DMS53 (cell line): ENCODE measurements at regions not wholly inside any gene's neighbourhood (a gene's known extent, or its start where the extent isn't known, plus 50 kb on each side); places are given as distances from the start of the nearest gene placed in this dataset.
"Not testable (repeated sequence)": the region's sequence is repeated elsewhere in the genome, so short reads cannot be mapped to it uniquely, and the experiment has no call there.

Source experiments
- DNase-seq: peaks from one replicate; lab custom pipeline; 2025; lab: John Stamatoyannopoulos, UW

DNA sequence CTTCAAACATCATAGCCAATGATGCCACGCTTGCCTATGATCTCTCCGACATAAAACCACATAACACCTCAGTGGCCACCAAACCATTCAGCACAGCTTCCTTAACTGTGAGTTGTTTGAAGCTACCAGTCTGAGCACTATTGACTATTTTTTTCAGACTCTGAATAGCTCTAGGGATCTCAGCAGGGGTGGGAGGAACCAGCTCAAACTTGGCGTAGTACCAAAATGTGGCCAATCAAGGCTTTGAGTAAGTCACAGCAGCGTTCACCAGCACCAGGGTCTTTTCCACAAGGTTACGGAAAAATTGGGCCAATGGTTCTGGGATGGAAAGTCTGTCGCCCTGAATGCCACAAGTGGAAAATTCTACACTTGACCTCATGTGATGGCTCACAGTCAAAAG, 70.6 kb downstream of the SMPDL3A start:
- DNase-seq: no peak

DNA sequence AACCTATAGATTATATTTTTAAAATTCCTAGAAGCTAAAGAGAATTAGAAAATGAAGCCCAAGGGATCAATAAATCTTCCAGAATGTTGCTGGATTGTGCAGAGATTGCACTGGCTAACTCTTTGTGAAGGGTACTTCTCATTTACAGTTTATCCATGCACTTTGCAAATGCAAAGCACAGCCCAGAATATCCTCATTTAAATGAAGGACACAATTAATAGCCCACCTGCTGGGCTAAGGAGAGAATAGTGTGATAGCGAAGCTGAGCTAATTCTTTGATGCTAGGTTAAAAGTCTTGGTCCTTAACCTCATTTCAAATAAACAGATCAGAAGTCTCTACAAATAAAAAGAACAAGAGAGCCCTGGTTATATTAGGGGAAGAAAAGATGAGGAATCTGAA, 72.5 kb downstream of the SMPDL3A start:
- no peak for DNase-seq

DNA sequence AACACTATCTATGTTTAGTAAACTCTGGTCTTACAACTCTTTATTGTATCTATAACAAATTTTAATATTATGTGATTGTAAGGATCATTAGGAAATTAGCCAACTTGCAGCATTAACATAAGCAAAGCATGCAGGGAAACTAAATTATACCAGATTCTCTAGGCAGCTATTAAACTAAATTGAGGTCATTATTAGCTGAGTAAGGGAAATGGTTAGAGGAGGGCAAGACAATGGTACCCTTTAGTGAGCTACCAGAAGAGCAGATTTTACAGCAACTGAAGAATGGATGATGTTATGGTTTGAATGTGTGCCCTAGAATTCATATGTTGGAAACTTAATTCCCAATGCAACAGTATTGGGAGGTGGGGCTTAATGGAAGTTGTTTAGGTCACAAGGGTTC, 79.1 kb downstream of the SMPDL3A start:
- DNase-seq: no peak

- DNase-seq: peak; percentile 79
Measured at GRCh38 chr6:122869437-122870024, 80.5 kb downstream of the SMPDL3A start.

GRCh38 chr6:122871079-122871478, 82.0 kb downstream of the SMPDL3A start:
- DNase-seq: no peak

DNA sequence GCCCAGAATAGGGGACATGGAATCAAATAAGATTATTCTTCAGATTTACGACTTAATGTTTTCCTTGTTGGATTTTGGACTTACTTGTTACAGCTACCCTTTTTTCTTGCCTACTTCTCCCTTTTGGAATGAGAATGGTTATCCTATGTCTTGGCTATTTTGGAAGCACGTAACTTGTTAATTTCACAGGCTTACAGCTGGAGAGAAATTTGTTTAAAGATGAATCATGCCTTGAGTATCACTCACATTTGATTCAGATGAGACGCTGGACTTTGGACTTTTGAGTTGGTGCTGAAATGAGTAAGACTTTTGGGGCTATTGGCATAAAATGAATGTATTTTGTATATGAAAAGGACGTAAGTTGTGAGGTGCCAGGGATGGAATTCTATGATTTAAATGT, 83.3 kb downstream of the SMPDL3A start:
- peak; percentile 61 for DNase-seq

- no peak for DNase-seq
Measured at GRCh38 chr6:122877302-122877701, 88.2 kb downstream of the SMPDL3A start.

DNA sequence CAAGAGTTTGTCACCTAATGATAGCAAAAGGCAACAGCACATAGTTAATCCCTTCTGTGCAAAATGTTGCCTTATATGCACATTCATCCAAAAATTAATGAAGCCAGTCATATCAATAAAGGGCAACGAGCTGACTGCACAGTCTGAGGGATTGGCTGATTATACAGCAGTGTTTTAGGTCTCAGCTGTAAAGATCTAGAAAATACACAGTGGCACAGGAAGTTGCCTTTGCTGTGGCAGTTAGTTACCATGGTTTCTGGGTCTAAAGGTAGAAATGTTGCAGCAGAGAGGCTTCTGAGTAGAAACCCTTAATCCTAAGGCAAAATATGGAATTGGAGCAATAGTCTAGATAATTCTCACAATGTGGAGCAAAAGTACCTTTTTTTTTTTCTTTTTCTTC, 89.7 kb downstream of the SMPDL3A start:
- peak; percentile 55 for DNase-seq

DNA sequence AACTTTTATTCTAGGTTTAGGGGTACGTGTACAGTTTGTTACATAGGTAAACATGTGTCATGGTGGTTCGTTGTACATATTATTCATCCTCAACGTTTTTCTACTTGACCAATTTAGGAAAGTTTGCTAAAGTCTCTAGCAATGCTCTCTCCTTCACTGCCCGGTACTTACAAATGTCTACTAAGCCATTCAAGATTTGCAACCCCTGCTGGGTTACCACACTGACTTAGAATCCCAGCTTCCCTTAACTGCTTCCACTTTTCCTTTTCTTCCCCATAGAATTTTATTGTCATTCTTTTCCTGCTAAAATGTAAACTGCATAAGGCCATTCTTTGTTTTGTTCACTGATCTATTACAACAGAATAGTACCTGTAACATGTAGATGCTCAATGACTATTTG, 97.4 kb downstream of the SMPDL3A start:
- no peak for DNase-seq

DNA sequence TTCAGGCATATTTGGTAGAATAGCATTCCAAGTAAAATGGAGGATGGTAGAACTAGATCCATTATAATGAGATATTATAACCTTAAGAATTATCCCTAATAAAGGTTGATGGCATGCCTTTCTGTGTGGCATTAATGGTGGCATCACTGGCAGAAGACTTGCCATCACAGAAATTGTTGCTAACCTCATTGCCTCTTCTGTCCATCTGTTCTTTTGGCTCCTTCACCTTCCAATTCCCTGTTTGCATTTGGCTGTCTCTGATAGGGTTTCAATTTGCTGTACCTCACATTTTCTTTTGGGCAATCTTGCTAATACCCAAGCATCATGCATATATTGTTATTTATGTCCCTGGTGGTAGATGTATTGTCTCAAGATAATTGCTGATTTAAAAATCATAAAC, 98.9 kb downstream of the SMPDL3A start:
- no peak for DNase-seq

DNA sequence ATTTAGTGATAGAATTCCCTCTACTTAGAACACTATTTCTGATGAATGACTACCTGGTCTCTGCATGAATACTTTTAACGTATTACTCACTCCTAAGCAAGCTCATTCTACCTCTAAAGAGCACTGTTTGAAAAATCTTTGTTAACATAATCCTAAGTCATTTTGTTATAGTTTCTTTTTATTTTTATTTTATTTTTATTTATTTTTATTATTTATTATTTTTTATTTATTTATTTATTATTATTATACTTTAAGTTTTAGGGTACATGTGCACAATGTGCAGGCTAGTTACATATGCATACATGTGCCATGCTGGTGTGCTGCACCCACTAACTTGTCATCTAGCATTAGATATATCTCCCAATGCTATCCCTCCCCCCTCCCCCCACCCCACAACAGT, 99.6 kb downstream of the SMPDL3A start:
- DNase-seq: not testable (repeated sequence)

DNA sequence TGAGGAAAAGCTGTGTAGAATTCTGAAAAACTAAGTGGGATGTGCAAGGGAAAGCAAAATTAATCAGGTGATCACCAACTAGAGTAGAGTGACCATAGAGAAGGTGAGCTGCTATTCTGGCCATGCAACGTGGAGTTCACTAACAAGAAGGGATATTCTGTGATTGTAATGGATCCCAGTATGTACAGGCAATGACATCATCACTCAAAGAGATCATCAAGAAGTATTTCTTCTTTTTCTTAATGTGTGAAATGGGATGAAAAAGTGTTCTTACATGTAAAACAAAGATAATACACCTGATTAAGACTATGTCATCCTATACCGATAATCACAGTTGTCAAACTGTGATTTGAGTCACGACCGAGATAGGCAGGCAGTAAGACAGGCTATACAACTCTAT, 101.2 kb downstream of the SMPDL3A start:
- DNase-seq: no peak

GRCh38 chr6:122894791-122895190, 101.2 kb upstream of the CLVS2 start:
- no peak for DNase-seq

DNA sequence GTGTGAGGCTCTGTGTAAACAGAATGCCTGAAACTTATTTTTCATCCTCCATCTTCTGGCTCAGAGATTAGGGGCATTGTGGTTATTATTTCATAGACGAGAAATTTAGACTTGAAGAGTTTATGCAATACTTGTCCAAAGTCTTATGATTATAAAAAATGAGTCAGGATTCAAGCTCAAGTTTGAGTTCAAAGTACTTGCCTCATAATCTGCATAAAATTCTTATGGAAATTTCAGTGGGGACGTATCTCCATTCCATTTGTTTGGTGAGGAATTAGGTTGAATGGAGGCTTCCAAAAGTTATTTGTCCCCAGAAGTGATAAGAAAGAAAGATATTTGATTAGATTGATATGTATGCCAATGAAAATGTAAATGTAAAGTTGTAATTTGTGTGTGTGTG, 93.7 kb upstream of the CLVS2 start:
- DNase-seq: no peak

DNA sequence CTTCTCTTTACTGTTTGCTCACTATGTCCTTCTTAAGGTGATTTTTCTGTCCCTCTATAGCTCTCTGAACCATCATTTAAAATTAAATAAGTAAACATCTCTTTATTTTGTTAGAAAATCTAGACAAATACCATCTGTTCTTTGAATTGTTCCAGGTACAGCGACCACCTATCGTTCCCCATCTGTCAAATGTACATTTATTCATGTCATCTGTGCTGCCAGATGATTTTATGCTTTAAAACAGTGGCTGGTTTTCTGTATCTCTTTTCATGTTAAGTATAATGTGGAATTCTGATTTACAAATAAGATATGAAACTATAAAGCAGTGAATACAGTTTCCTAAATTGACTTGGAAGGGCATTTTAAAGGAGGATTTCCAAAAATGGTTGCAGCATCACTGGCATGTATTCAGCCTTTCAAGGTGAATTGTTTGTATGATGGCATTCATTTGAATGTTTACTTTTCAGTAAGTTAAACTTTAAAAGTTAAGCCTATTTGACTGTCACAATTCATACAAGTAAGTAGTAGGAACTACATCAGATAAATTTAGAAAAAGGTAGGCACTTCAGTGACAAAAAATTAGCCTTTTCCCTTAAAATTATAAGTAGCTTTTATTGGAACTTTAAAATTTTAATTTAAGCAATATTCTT, 92.6 kb upstream of the CLVS2 start:
- DNase-seq: no peak

GRCh38 chr6:122904166-122904565, 91.9 kb upstream of the CLVS2 start:
- no peak for DNase-seq

DNA sequence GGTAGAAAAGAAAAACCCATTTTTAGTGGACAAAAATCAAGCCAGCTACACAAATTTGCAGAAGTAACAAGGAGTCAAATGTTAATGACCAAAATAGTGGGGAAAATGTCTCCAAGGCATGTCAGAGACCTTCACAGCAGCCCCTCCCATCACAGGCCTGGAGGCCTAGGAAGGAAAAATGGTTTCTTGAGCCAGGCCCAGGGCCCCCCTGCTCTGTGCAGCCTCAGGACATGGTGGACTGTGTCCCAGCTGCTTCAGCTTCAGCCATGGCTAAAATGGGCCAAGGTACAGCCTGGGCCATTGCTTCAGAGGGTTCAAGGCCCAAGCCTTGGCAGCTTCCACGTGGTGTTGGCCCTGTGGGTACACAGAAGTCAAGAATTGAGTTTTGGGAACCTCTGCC, 82.5 kb upstream of the CLVS2 start:
- no peak for DNase-seq

GRCh38 chr6:122918714-122919113, 77.3 kb upstream of the CLVS2 start:
- no peak for DNase-seq

- no peak for DNase-seq
Measured at GRCh38 chr6:122930252-122931180, 65.5 kb upstream of the CLVS2 start.

GRCh38 chr6:122931916-122932315, 64.1 kb upstream of the CLVS2 start:
- DNase-seq: no peak

GRCh38 chr6:122944936-122945335, 51.1 kb upstream of the CLVS2 start:
- DNase-seq: not testable (repeated sequence)
